RWPE2 (cell line): ENCODE measurements at regions not wholly inside any gene's neighbourhood (a gene's known extent, or its start where the extent isn't known, plus 50 kb on each side); places are given as distances from the start of the nearest gene placed in this dataset.

Experiments used
- ATAC-seq: fragments of 200-7000 bp; cut with Tn5 transposase; 3 replicates; pipeline ENCODE4 v1.9.1; 2021; ENCODE audit warnings: low read depth
- DNase-seq: peaks from one replicate; pipeline ENCODE4 v3.0.0-alpha.2; 2020; ENCODE audit warnings: low spot score
- H3K27ac ChIP-seq: fragments of 450-650 bp; 2 replicates; pipeline ENCODE4 v1.5.1; 2017; ENCODE audit warnings: mild to moderate bottlenecking; ENCODE audit not compliant: poor library complexity, severe bottlenecking
- H3K27me3 ChIP-seq: fragments of 250-450 bp; sonication (Bioruptor Pico); 2 replicates; pipeline ENCODE4 v1.5.1; 2021; ENCODE audit warnings: mild to moderate bottlenecking, moderate library complexity; ENCODE audit not compliant: insufficient read depth, poor library complexity, severe bottlenecking
- H3K36me3 ChIP-seq: fragments of 250-450 bp; sonication (Bioruptor Pico); 2 replicates; pipeline ENCODE4 v1.5.1; 2020; ENCODE audit warnings: low read depth, mild to moderate bottlenecking, moderate library complexity
- H3K4me1 ChIP-seq: fragments of 250-450 bp; sonication (Bioruptor Pico); 2 replicates; pipeline ENCODE4 v1.5.1; 2021; ENCODE audit warnings: mild to moderate bottlenecking, moderate library complexity; ENCODE audit not compliant: insufficient read depth, poor library complexity, severe bottlenecking
- H3K4me3 ChIP-seq: fragments of 250-450 bp; sonication (Bioruptor Pico); 2 replicates; pipeline ENCODE4 v1.5.1; 2021; ENCODE audit warnings: mild to moderate bottlenecking, moderate library complexity; ENCODE audit not compliant: severe bottlenecking
- H3K9me3 ChIP-seq: fragments of 250-450 bp; sonication (Bioruptor Pico); 2 replicates; pipeline ENCODE4 v1.5.1; 2021; ENCODE audit warnings: mild to moderate bottlenecking, moderate library complexity; ENCODE audit not compliant: severe bottlenecking
- CTCF ChIP-seq: fragments of 450-650 bp; IDR thresholded peaks from one replicate; pipeline ENCODE4 v1.5.1; 2017; ENCODE audit warnings: mild to moderate bottlenecking, moderate library complexity; ENCODE audit not compliant: poor library complexity, severe bottlenecking

GRCh38 chr7:34240417-34240816 lies 335.1 kb downstream of the BMPER start:
- Histone ChIP-seq H3K27ac (no peak overlapping the region), H3K4me1 (no peaks in the 10 kb centered on the region), H3K4me3 (no peak overlapping the region), H3K36me3 (no peaks in the 10 kb centered on the region), H3K9me3 (no peaks in the 10 kb centered on the region), H3K27me3 (no peaks in the 10 kb centered on the region)
- no peak for TF ChIP-seq CTCF
- DNase-seq (no peak), ATAC-seq (no peak)

- Histone ChIP-seq H3K36me3 (no peaks in the 10 kb centered on the region), H3K4me1 (no peaks in the 10 kb centered on the region), H3K4me3 (no peak overlapping the region), H3K27ac (no peak overlapping the region), H3K9me3 (no peaks in the 10 kb centered on the region), H3K27me3 (no peaks in the 10 kb centered on the region)
- no peak for DNase-seq
- ATAC-seq, result no peak
- TF ChIP-seq CTCF, result no peak
These were observed 337.1 kb downstream of the BMPER start for GRCh38 chr7:34242391-34242790.

GRCh38 chr7:34245246-34245645 lies 339.9 kb downstream of the BMPER start:
- H3K4me3 ChIP-seq, result no peak overlapping the region
- no peaks in the 10 kb centered on the region for H3K27me3 ChIP-seq
- H3K36me3 ChIP-seq, result no peaks in the 10 kb centered on the region
- H3K4me1 ChIP-seq, result no peaks in the 10 kb centered on the region
- no peaks in the 10 kb centered on the region for H3K9me3 ChIP-seq
- ATAC-seq (no peak), DNase-seq (no peak)
- TF ChIP-seq CTCF, result no peak
- H3K27ac ChIP-seq, result no peak overlapping the region

- no peak for TF ChIP-seq CTCF
- Histone ChIP-seq H3K4me1 (no peaks in the 10 kb centered on the region), H3K9me3 (no peaks in the 10 kb centered on the region)
These were observed 342.1 kb downstream of the BMPER start for GRCh38 chr7:34247468-34247867.

GRCh38 chr7:34249192-34249591 lies 343.9 kb downstream of the BMPER start:
- Histone ChIP-seq H3K36me3 (no peaks in the 10 kb centered on the region), H3K4me1 (no peaks in the 10 kb centered on the region), H3K9me3 (no peaks in the 10 kb centered on the region), H3K27me3 (no peaks in the 10 kb centered on the region), H3K4me3 (no peak overlapping the region), H3K27ac (no peak overlapping the region)
- no peak for DNase-seq
- ATAC-seq, result no peak
- TF ChIP-seq CTCF, result no peak

More at GRCh38 chr7:34247468-34247867, 342.1 kb downstream of the BMPER start:
- H3K27me3 ChIP-seq, result no peaks in the 10 kb centered on the region
- ATAC-seq (peak; percentile 48; the same call in 1 of the 3 replicates), DNase-seq (no peak)
- no peak overlapping the region for H3K4me3 ChIP-seq
- no peak overlapping the region for H3K27ac ChIP-seq
- H3K36me3 ChIP-seq, result no peaks in the 10 kb centered on the region
